SKM-1 (cell line): ENCODE measurements at regions not wholly inside any gene's neighbourhood (a gene's known extent, or its start where the extent isn't known, plus 50 kb on each side); places are given as distances from the start of the nearest gene placed in this dataset.
"Not testable (repeated sequence)": the region's sequence is repeated elsewhere in the genome, so short reads cannot be mapped to it uniquely, and the experiment has no call there.

Experiments
- DNase-seq: peaks from one replicate; lab custom pipeline; 2025; ENCODE audit not compliant: unreplicated experiment; lab: John Stamatoyannopoulos, UW

GRCh38 chr1:168422203-168422847 lies 121.5 kb downstream of the XCL2 start:
- no peak for DNase-seq

- DNase-seq = no peak
Measured at GRCh38 chr1:168421399-168422004, 122.3 kb downstream of the XCL2 start.

GRCh38 chr1:168420177-168420576 lies 123.6 kb downstream of the XCL2 start:
- DNase-seq = no peak

GRCh38 chr1:168419736-168420135 lies 124.1 kb downstream of the XCL2 start:
- no peak for DNase-seq

- no peak for DNase-seq
Measured at GRCh38 chr1:168416220-168416619, 127.6 kb downstream of the XCL2 start.

GRCh38 chr1:168414914-168415313 lies 128.9 kb downstream of the XCL2 start:
- DNase-seq = no peak

GRCh38 chr1:168410464-168410863 lies 129.8 kb downstream of the TBX19 start:
- DNase-seq = no peak

GRCh38 chr1:168408884-168409283 lies 128.2 kb downstream of the TBX19 start:
- DNase-seq = no peak

- no peak for DNase-seq
Measured at GRCh38 chr1:168408539-168408865, 127.8 kb downstream of the TBX19 start.

GRCh38 chr1:168407832-168408538 lies 127.3 kb downstream of the TBX19 start:
- no peak for DNase-seq

- DNase-seq = no peak
Measured at GRCh38 chr1:168405906-168406549, 125.4 kb downstream of the TBX19 start.

GRCh38 chr1:168403140-168403539 lies 122.5 kb downstream of the TBX19 start:
- DNase-seq = no peak

GRCh38 chr1:168402466-168402865 lies 121.8 kb downstream of the TBX19 start:
- not testable (repeated sequence) for DNase-seq

GRCh38 chr1:168401341-168401740 lies 120.7 kb downstream of the TBX19 start:
- no peak for DNase-seq

GRCh38 chr1:168400139-168400538 lies 119.5 kb downstream of the TBX19 start:
- no peak for DNase-seq

- DNase-seq = no peak
Measured at GRCh38 chr1:168397806-168398205, 117.1 kb downstream of the TBX19 start.

- DNase-seq = no peak
Measured at GRCh38 chr1:168396940-168397684, 116.4 kb downstream of the TBX19 start.

- no peak for DNase-seq
Measured at GRCh38 chr1:168396508-168396907, 115.8 kb downstream of the TBX19 start.

GRCh38 chr1:168394858-168395257 lies 114.2 kb downstream of the TBX19 start:
- no peak for DNase-seq

GRCh38 chr1:168392958-168393549 lies 112.4 kb downstream of the TBX19 start:
- DNase-seq = no peak
